Eye (tissue), 1 donor: ENCODE measurements at regions not wholly inside any gene's neighbourhood (a gene's known extent, or its start where the extent isn't known, plus 50 kb on each side); places are given as distances from the start of the nearest gene placed in this dataset.

Experiments
- DNase-seq: peaks from one replicate; pipeline ENCODE4 v3.0.0-alpha.2; 2015

GRCh38 chr1:30310966-30311742 lies 412.2 kb downstream of the MATN1 start:
- no peak for DNase-seq

- no peak for DNase-seq
Observed at GRCh38 chr1:30307182-30307581, 416.2 kb downstream of the MATN1 start.

- DNase-seq = no peak
Observed at GRCh38 chr1:30305519-30305918, 417.9 kb downstream of the MATN1 start.

GRCh38 chr1:30305061-30305460 lies 418.3 kb downstream of the MATN1 start:
- DNase-seq = no peak

- no peak for DNase-seq
Observed at GRCh38 chr1:30304080-30304479, 419.3 kb downstream of the MATN1 start.

GRCh38 chr1:30303387-30303786 lies 420.0 kb downstream of the MATN1 start:
- DNase-seq = no peak

- peak; percentile 54 for DNase-seq
Observed at GRCh38 chr1:30302858-30303257, 420.5 kb downstream of the MATN1 start.

GRCh38 chr1:30300669-30301068 lies 422.7 kb downstream of the MATN1 start:
- no peak for DNase-seq

- DNase-seq = no peak
Observed at GRCh38 chr1:30299393-30299792, 424.0 kb downstream of the MATN1 start.

GRCh38 chr1:30295674-30296073 lies 427.7 kb downstream of the MATN1 start:
- DNase-seq = no peak

- no peak for DNase-seq
Observed at GRCh38 chr1:30295266-30295665, 428.1 kb downstream of the MATN1 start.

GRCh38 chr1:30294508-30294907 lies 428.9 kb downstream of the MATN1 start:
- DNase-seq = no peak

- no peak for DNase-seq
Observed at GRCh38 chr1:30292451-30292850, 430.9 kb downstream of the MATN1 start.

GRCh38 chr1:30291526-30291925 lies 431.9 kb downstream of the MATN1 start:
- peak; percentile 31 for DNase-seq

- peak; percentile 40 for DNase-seq
Observed at GRCh38 chr1:30290581-30290980, 432.8 kb downstream of the MATN1 start.

- DNase-seq = no peak
Observed at GRCh38 chr1:30287976-30288375, 435.4 kb downstream of the MATN1 start.

GRCh38 chr1:30286988-30287839 lies 436.2 kb downstream of the MATN1 start:
- no peak for DNase-seq

- DNase-seq = peak; percentile 22
Observed at GRCh38 chr1:30286241-30286987, 437.0 kb downstream of the MATN1 start.

GRCh38 chr1:30285501-30285932 lies 437.9 kb downstream of the MATN1 start:
- no peak for DNase-seq

- no peak for DNase-seq
Observed at GRCh38 chr1:30284728-30285475, 438.5 kb downstream of the MATN1 start.

- DNase-seq = no peak
Observed at GRCh38 chr1:30284226-30284625, 439.2 kb downstream of the MATN1 start.

- no peak for DNase-seq
Observed at GRCh38 chr1:30283199-30283962, 440.0 kb downstream of the MATN1 start.
